ENCODE measurements at regions not wholly inside any gene's neighbourhood (a gene's known extent, or its start where the extent isn't known, plus 50 kb on each side); places are given as distances from the start of the nearest gene placed in this dataset.

GRCh38 chr20:40565682-40566040 is 123.4 kb downstream of the MAFB start:
- no peak overlapping the region for H3K27ac ChIP-seq (ENCODE audit: low read length)

GRCh38 chr20:40565001-40565681 is 123.9 kb downstream of the MAFB start:
- H3K27me3 ChIP-seq (ENCODE audit: control insufficient read depth, insufficient read depth, low read length) = no peaks in the 10 kb centered on the region
- H3K9me3 ChIP-seq (ENCODE audit: control insufficient read depth, low read depth, low read length) = no peaks in the 10 kb centered on the region
- H3K4me1 ChIP-seq (ENCODE audit: control insufficient read depth, low read depth, low read length) = no peaks in the 10 kb centered on the region
- no peak overlapping the region for H3K9ac ChIP-seq (ENCODE audit: low read length)
- H3K36me3 ChIP-seq (ENCODE audit: control insufficient read depth, low read depth, low read length) = no peaks in the 10 kb centered on the region
- no peak overlapping the region for H3K27ac ChIP-seq (ENCODE audit: low read length)
- no peak overlapping the region for H3K4me3 ChIP-seq (ENCODE audit: low read length)

More at GRCh38 chr20:40565682-40566040, 123.4 kb downstream of the MAFB start:
- Histone ChIP-seq H3K9me3 (ENCODE audit: control insufficient read depth, low read depth, low read length) (no peaks in the 10 kb centered on the region), H3K4me3 (ENCODE audit: low read length) (no peak overlapping the region), H3K4me1 (ENCODE audit: control insufficient read depth, low read depth, low read length) (no peaks in the 10 kb centered on the region), H3K9ac (ENCODE audit: low read length) (no peak overlapping the region), H3K27me3 (ENCODE audit: control insufficient read depth, insufficient read depth, low read length) (no peaks in the 10 kb centered on the region), H3K36me3 (ENCODE audit: control insufficient read depth, low read depth, low read length) (no peaks in the 10 kb centered on the region)

- Histone ChIP-seq H3K27me3 (ENCODE audit: control insufficient read depth, insufficient read depth, low read length) (no peaks in the 10 kb centered on the region), H3K27ac (ENCODE audit: low read length) (no peak overlapping the region), H3K4me1 (ENCODE audit: control insufficient read depth, low read depth, low read length) (no peaks in the 10 kb centered on the region), H3K9me3 (ENCODE audit: control insufficient read depth, low read depth, low read length) (no peaks in the 10 kb centered on the region), H3K4me3 (ENCODE audit: low read length) (no peak overlapping the region), H3K9ac (ENCODE audit: low read length) (no peak overlapping the region), H3K36me3 (ENCODE audit: control insufficient read depth, low read depth, low read length) (no peaks in the 10 kb centered on the region)
Observed at GRCh38 chr20:40563296-40563950, 125.6 kb downstream of the MAFB start.

DNA sequence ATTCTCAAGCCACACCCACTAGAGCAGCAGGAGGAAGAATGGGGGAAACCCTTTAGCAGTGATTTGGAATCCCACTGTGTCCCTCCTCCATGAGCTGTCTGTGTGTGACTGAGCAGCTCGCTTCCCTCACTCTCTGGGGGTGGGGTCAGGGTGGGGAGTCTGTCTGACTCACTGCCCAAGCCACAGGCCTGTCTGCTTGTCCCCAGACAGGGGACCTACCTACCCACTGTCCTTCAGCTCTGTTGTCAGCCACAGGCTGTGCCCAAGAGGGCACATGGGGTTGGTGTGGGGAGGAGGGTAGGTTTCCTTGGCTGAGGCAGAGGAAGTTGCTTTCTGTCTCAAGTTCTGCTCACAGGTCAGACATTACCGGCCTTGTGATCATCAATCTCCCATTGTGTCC is 127.0 kb downstream of the MAFB start:
- Histone ChIP-seq H3K4me1 (ENCODE audit: control insufficient read depth, low read depth, low read length) (no peaks in the 10 kb centered on the region), H3K4me3 (ENCODE audit: low read length) (no peak overlapping the region), H3K9ac (ENCODE audit: low read length) (no peak overlapping the region), H3K27ac (ENCODE audit: low read length) (no peak overlapping the region), H3K36me3 (ENCODE audit: control insufficient read depth, low read depth, low read length) (no peaks in the 10 kb centered on the region), H3K9me3 (ENCODE audit: control insufficient read depth, low read depth, low read length) (no peaks in the 10 kb centered on the region), H3K27me3 (ENCODE audit: control insufficient read depth, insufficient read depth, low read length) (no peaks in the 10 kb centered on the region)

DNA sequence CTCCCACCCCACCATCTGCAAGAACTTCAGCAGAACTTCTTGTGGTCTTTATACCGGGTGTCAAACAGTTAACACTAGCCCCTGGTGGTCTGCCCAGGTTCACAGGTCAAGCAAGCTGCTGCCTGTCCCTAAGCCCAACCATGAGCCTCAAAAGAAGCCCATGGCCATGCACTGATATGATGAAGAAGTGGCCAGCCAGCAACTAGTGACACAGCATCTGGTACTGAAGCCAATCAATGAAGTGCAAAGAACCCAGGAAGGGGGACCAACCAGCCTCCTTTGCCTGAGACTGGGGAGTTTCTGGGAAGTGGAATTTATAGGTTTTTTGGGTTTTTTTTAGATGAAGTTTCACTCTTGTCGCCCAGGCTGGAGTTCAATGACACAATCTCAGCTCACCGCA is 127.8 kb downstream of the MAFB start:
- Histone ChIP-seq H3K4me3 (ENCODE audit: low read length) (no peak overlapping the region), H3K27me3 (ENCODE audit: control insufficient read depth, insufficient read depth, low read length) (no peaks in the 10 kb centered on the region), H3K9ac (ENCODE audit: low read length) (no peak overlapping the region), H3K36me3 (ENCODE audit: control insufficient read depth, low read depth, low read length) (no peaks in the 10 kb centered on the region), H3K9me3 (ENCODE audit: control insufficient read depth, low read depth, low read length) (no peaks in the 10 kb centered on the region), H3K4me1 (ENCODE audit: control insufficient read depth, low read depth, low read length) (no peaks in the 10 kb centered on the region), H3K27ac (ENCODE audit: low read length) (no peak overlapping the region)

DNA sequence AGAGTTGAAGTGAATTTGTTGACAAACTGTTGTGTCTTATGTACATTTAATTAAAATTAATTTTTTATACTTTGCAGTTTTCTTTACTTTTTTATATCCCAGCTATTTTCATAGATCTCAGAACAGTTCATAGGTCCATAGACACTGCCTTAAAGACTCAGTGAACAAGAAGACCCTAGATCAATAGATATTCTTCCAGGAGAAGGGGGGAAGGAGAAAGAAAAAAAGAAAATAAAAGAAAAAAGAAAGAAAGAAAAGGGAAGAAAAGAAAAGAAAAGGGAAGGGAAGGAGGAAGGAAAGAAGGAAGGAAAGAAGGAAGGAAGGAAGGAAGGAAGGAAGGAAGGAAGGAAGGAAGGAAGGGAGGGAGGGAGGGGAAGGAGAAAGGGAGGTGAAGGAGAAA is 130.8 kb downstream of the MAFB start:
- H3K4me1 ChIP-seq (ENCODE audit: control insufficient read depth, low read depth, low read length) = no peaks in the 10 kb centered on the region

GRCh38 chr20:40551125-40551530 is 137.9 kb downstream of the MAFB start:
- no peaks in the 10 kb centered on the region for H3K4me1 ChIP-seq (ENCODE audit: control insufficient read depth, low read depth, low read length)
- no peak overlapping the region for H3K9ac ChIP-seq (ENCODE audit: low read length)
- no peak overlapping the region for H3K4me3 ChIP-seq (ENCODE audit: low read length)
- H3K9me3 ChIP-seq (ENCODE audit: control insufficient read depth, low read depth, low read length) = no peaks in the 10 kb centered on the region
- no peak overlapping the region for H3K27ac ChIP-seq (ENCODE audit: low read length)
- H3K36me3 ChIP-seq (ENCODE audit: control insufficient read depth, low read depth, low read length) = no peaks in the 10 kb centered on the region
- no peaks in the 10 kb centered on the region for H3K27me3 ChIP-seq (ENCODE audit: control insufficient read depth, insufficient read depth, low read length)

More for the DNA sequence above, 130.8 kb downstream of the MAFB start:
- Histone ChIP-seq H3K9me3 (ENCODE audit: control insufficient read depth, low read depth, low read length) (no peaks in the 10 kb centered on the region), H3K36me3 (ENCODE audit: control insufficient read depth, low read depth, low read length) (no peaks in the 10 kb centered on the region), H3K27me3 (ENCODE audit: control insufficient read depth, insufficient read depth, low read length) (no peaks in the 10 kb centered on the region), H3K9ac (ENCODE audit: low read length) (no peak overlapping the region), H3K4me3 (ENCODE audit: low read length) (no peak overlapping the region), H3K27ac (ENCODE audit: low read length) (no peak overlapping the region)

DNA sequence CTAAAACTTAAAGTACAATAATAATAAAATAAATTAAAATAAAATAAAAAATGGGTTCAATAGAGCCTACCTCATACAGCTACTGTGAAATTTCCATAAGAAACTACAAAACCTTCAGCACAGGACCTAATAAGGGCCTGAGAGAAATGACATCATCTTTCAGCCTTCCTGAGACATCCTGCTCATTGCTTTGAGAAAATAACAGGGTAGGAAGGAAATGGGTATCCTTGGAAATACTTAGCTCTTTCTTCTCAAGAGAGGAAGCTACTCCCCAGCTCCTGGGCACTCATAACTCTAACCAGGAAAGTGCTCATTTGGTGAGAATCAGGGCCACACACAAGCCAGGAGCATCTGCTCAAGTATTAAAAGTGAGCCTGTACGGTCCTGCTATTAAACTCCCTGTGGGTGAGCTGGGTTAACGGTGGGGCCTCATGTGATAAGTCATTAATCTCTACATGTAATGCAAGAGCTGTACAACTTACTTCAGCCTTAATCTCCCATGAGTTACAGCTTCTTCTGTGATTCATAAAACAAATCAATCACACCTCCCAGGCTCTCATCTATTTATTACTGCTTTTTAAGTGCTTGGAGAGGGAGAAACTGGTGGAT is 141.4 kb downstream of the MAFB start:
- Histone ChIP-seq H3K27me3 (ENCODE audit: control insufficient read depth, insufficient read depth, low read length) (no peaks in the 10 kb centered on the region), H3K27ac (ENCODE audit: low read length) (no peak overlapping the region), H3K36me3 (ENCODE audit: control insufficient read depth, low read depth, low read length) (no peaks in the 10 kb centered on the region), H3K4me1 (ENCODE audit: control insufficient read depth, low read depth, low read length) (no peaks in the 10 kb centered on the region), H3K9me3 (ENCODE audit: control insufficient read depth, low read depth, low read length) (no peaks in the 10 kb centered on the region), H3K9ac (ENCODE audit: low read length) (no peak overlapping the region), H3K4me3 (ENCODE audit: low read length) (no peak overlapping the region)

- no peaks in the 10 kb centered on the region for H3K4me1 ChIP-seq (ENCODE audit: control insufficient read depth, low read depth, low read length)
- no peak overlapping the region for H3K4me3 ChIP-seq (ENCODE audit: low read length)
- no peaks in the 10 kb centered on the region for H3K9me3 ChIP-seq (ENCODE audit: control insufficient read depth, low read depth, low read length)
- no peak overlapping the region for H3K27ac ChIP-seq (ENCODE audit: low read length)
- no peak overlapping the region for H3K9ac ChIP-seq (ENCODE audit: low read length)
- no peaks in the 10 kb centered on the region for H3K27me3 ChIP-seq (ENCODE audit: control insufficient read depth, insufficient read depth, low read length)
- H3K36me3 ChIP-seq (ENCODE audit: control insufficient read depth, low read depth, low read length) = no peaks in the 10 kb centered on the region
Observed at GRCh38 chr20:40545478-40545877, 143.6 kb downstream of the MAFB start.

DNA sequence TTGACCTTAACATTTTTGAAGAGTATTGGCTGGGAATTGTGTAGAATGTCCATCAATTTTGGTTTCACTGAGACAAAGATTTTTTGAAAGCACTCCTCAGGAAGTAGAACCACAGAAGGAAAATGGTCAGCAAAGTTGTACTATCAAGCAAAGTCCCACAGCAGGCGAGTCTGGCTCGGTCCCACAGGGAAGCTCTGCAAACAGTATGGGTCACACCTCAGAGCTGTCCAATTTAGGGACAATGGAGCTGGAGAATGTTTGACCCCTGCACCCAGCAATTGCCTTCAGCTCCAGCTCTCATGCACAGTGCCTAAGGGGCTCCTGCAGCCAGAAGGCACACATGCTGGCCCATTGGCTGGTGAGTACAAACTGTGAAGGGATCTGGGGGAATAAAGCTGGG is 147.0 kb downstream of the MAFB start:
- no peaks in the 10 kb centered on the region for H3K27me3 ChIP-seq (ENCODE audit: control insufficient read depth, insufficient read depth, low read length)
- H3K4me3 ChIP-seq (ENCODE audit: low read length) = no peak overlapping the region
- H3K9ac ChIP-seq (ENCODE audit: low read length) = no peak overlapping the region
- no peak overlapping the region for H3K27ac ChIP-seq (ENCODE audit: low read length)
- no peaks in the 10 kb centered on the region for H3K4me1 ChIP-seq (ENCODE audit: control insufficient read depth, low read depth, low read length)
- no peaks in the 10 kb centered on the region for H3K9me3 ChIP-seq (ENCODE audit: control insufficient read depth, low read depth, low read length)
- no peaks in the 10 kb centered on the region for H3K36me3 ChIP-seq (ENCODE audit: control insufficient read depth, low read depth, low read length)

DNA sequence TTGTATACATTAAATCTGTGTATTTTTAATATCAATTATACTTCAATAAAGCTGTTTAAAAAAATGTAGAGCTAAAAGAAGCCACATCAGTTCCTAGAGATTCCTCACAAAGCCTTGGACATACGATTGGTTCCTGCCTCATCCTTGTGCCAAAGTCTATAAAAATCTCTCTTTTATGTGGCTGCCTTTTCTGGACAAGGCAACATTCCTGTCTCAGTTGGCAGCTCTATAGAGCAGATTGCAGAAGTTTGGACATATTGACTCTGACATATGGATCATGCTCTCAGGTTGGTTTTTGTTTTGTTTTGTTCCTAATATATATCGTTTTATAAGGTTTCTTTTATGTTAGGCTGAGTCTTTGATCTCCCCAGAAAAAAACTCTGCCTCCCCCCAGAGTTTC is 148.9 kb downstream of the MAFB start:
- Histone ChIP-seq H3K9me3 (ENCODE audit: control insufficient read depth, low read depth, low read length) (no peaks in the 10 kb centered on the region), H3K27ac (ENCODE audit: low read length) (no peak overlapping the region)

GRCh38 chr20:40538131-40538530 is 150.9 kb downstream of the MAFB start:
- Histone ChIP-seq H3K27ac (ENCODE audit: low read length) (no peak overlapping the region), H3K27me3 (ENCODE audit: control insufficient read depth, insufficient read depth, low read length) (no peaks in the 10 kb centered on the region), H3K9ac (ENCODE audit: low read length) (no peak overlapping the region), H3K4me1 (ENCODE audit: control insufficient read depth, low read depth, low read length) (no peaks in the 10 kb centered on the region), H3K36me3 (ENCODE audit: control insufficient read depth, low read depth, low read length) (no peaks in the 10 kb centered on the region), H3K9me3 (ENCODE audit: control insufficient read depth, low read depth, low read length) (no peaks in the 10 kb centered on the region), H3K4me3 (ENCODE audit: low read length) (no peak overlapping the region)

More for the DNA sequence above, 148.9 kb downstream of the MAFB start:
- Histone ChIP-seq H3K4me3 (ENCODE audit: low read length) (no peak overlapping the region), H3K27me3 (ENCODE audit: control insufficient read depth, insufficient read depth, low read length) (no peaks in the 10 kb centered on the region), H3K36me3 (ENCODE audit: control insufficient read depth, low read depth, low read length) (no peaks in the 10 kb centered on the region), H3K4me1 (ENCODE audit: control insufficient read depth, low read depth, low read length) (no peaks in the 10 kb centered on the region), H3K9ac (ENCODE audit: low read length) (no peak overlapping the region)
